Sigmoid colon (tissue), 4 donors: ENCODE measurements at regions not wholly inside any gene's neighbourhood (a gene's known extent, or its start where the extent isn't known, plus 50 kb on each side); places are given as distances from the start of the nearest gene placed in this dataset.

Source experiments
- EP300 ChIP-seq, 4 donors: sonication (generic); formaldehyde crosslinking; IDR thresholded peaks; one replicate each; pipeline ENCODE4 v1.6.1; 2017; ENCODE audit warnings: antibody characterized with exemption in 4 of 4
- POLR2A ChIP-seq, 2 donors: fragments of 450-650 bp; IDR thresholded peaks; one replicate each; pipeline ENCODE4 v1.6.1; 2016; ENCODE audit warnings: antibody characterized with exemption in 2 of 2, mild to moderate bottlenecking in 2 of 2, moderate library complexity in 2 of 2
- POLR2AphosphoS5 ChIP-seq, 4 donors: sonication (generic); formaldehyde crosslinking; IDR thresholded peaks; one replicate each; pipeline ENCODE4 v1.6.1; 2017; ENCODE audit warnings: antibody characterized with exemption in 4 of 4
- TF ChIP-seq, protein P1 (sequence below), 4 experiments: fragments of 450-650 bp in 3 of 4; fragments of 200-600 bp in 1 of 4; IDR thresholded peaks; one replicate each; pipeline ENCODE4 v1.5.1; 2016 to 2019; ENCODE audit warnings: antibody characterized with exemption in 4 of 4, mild to moderate bottlenecking in 3 of 4, moderate library complexity in 2 of 4

DNA sequence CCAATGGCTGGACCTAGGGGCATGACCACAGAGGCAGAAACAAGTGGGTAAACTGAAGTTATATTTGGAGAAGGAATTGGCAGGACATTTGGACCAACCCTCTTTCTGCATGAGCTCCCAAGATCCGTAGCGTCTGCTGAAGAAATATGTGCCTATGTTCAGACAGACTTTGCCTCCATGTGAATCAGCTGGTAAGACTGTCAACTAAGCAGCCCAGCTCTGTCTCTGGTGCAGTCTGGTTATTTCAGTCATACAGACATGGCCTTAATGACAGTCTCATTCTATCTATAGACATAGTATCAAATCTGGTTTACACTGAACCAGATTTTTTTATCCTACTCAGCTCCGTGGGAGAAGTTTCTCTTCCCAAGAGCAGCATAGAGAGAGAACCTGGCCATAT lies 63.1 kb upstream of the PBX1 start:
- TF ChIP-seq POLR2A (IDR thresholded peaks at IDR 0.05) (no peak), EP300 (IDR thresholded peaks at IDR 0.05) (no peak), POLR2AphosphoS5 (IDR thresholded peaks at IDR 0.05) (no peak)
- TF ChIP-seq, protein P1, sequence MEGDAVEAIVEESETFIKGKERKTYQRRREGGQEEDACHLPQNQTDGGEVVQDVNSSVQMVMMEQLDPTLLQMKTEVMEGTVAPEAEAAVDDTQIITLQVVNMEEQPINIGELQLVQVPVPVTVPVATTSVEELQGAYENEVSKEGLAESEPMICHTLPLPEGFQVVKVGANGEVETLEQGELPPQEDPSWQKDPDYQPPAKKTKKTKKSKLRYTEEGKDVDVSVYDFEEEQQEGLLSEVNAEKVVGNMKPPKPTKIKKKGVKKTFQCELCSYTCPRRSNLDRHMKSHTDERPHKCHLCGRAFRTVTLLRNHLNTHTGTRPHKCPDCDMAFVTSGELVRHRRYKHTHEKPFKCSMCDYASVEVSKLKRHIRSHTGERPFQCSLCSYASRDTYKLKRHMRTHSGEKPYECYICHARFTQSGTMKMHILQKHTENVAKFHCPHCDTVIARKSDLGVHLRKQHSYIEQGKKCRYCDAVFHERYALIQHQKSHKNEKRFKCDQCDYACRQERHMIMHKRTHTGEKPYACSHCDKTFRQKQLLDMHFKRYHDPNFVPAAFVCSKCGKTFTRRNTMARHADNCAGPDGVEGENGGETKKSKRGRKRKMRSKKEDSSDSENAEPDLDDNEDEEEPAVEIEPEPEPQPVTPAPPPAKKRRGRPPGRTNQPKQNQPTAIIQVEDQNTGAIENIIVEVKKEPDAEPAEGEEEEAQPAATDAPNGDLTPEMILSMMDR (IDR thresholded peaks at IDR 0.05), result no peak
